Ishikawa (cell line): ENCODE measurements at regions not wholly inside any gene's neighbourhood (a gene's known extent, or its start where the extent isn't known, plus 50 kb on each side); places are given as distances from the start of the nearest gene placed in this dataset.

Experiments
- CEBPB ChIP-seq: IDR thresholded peaks from 2 replicates; pipeline ENCODE4 v1.6.1; 2012
- CREB1 ChIP-seq: IDR thresholded peaks from 2 replicates; pipeline ENCODE4 v1.6.1; 2012; ENCODE audit warnings: low read depth
- EGR1 ChIP-seq: IDR thresholded peaks from 2 replicates; pipeline ENCODE4 v1.6.1; 2012
- EP300 ChIP-seq: IDR thresholded peaks from 2 replicates; pipeline ENCODE4 v1.6.1; 2012; ENCODE audit warnings: borderline replicate concordance
- FOXM1 ChIP-seq: IDR thresholded peaks from 2 replicates; pipeline ENCODE4 v1.6.1; 2012; ENCODE audit warnings: low read depth, borderline replicate concordance
- NFIC ChIP-seq: IDR thresholded peaks from 2 replicates; pipeline ENCODE4 v1.6.1; 2012
- RAD21 ChIP-seq: IDR thresholded peaks from 2 replicates; pipeline ENCODE4 v1.6.1; 2012; ENCODE audit warnings: low read depth
- TAF1 ChIP-seq: IDR thresholded peaks from 2 replicates; pipeline ENCODE4 v1.6.1; 2012; ENCODE audit warnings: low read depth, mild to moderate bottlenecking
- TCF12 ChIP-seq: IDR thresholded peaks from 2 replicates; pipeline ENCODE4 v1.6.1; 2012; ENCODE audit warnings: low read depth
- TEAD4 ChIP-seq: IDR thresholded peaks from 2 replicates; pipeline ENCODE4 v1.6.1; 2012
- YY1 ChIP-seq: IDR thresholded peaks from 2 replicates; pipeline ENCODE4 v1.6.1; 2012; ENCODE audit warnings: low read depth
- ZBTB7A ChIP-seq: IDR thresholded peaks from 2 replicates; pipeline ENCODE4 v1.6.1; 2012; ENCODE audit warnings: low read depth
- TF ChIP-seq, protein P1 (sequence below): IDR thresholded peaks from 2 replicates; pipeline ENCODE4 v1.6.1; 2012
- TF ChIP-seq, protein P2 (sequence below): IDR thresholded peaks from 2 replicates; pipeline ENCODE4 v1.6.1; 2012; ENCODE audit warnings: low read depth, mild to moderate bottlenecking
- TF ChIP-seq, protein P3 (sequence below): IDR thresholded peaks from 2 replicates; pipeline ENCODE4 v1.6.1; 2012

DNA sequence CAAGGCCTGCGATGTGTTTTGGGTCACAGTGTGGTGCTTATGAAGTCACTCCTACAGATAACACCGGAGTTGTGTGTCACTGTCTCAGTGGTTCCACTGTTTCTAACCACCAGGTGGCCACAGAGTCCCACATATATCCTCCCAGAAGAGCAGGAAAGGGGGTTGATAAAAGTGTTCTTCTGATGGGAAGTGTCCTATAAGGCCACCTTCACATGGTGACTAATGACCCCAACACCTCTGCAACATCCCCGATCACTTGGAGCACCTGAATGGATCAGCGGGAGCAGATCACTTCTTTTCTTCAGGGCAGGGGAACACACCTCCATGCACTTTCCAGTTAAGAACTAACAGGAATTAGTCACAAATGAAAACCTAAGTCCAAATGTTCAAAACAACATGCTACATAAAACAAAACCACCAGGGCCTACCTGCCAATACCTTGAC, 111.5 kb downstream of the PPIAL4G start:
- peak; percentile 91 for TF ChIP-seq RAD21

DNA sequence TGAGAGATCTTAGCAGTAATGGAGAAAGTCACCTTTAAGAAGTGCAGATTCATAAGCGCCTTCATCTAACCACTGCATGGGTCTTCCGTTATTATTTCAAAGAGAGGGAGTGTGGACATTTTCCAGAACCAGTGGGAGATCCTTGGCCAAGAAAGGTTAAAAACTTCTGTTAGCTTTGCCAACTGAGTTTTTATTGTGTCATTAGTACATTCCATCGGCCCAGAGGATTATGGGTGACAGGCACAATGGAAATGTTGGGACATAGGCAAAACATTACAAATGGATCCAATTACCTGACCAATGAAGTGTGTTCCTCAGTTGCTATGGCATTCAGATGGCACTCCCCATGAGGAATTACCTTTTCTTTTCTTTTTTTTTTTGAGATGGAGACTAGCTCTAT, 115.5 kb downstream of the PPIAL4G start:
- TF ChIP-seq, protein P1, sequence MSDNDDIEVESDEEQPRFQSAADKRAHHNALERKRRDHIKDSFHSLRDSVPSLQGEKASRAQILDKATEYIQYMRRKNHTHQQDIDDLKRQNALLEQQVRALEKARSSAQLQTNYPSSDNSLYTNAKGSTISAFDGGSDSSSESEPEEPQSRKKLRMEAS: no peak
- TF ChIP-seq TEAD4 (peak; percentile 82), NFIC (peak; percentile 68), CEBPB (peak; percentile 69; the same call in 1 of the 2 replicates), ZBTB7A (no peak), EP300 (no peak), CREB1 (no peak), FOXM1 (0 out of 2 replicates have a peak, but pooled peaks have one; percentile 55), EGR1 (no peak)

DNA sequence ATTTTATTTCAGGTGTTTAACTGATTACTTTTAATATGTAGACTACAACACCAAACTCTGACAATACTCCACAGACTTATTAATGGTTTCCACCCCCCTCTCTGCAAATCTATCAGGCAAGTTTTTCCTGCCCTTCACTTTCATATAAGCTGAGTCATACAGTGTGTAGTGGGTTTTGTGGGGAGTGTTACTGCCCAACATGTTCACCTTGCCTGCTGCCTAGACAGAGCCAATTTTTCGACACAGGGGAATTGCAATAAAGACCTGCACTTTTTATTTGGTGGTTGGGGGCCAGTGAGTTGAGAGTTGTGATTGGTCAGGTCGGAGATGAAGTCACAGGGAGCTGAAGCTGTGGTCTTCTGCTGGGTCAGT, 119.7 kb downstream of the PPIAL4G start:
- TF ChIP-seq EGR1: no peak
- TF ChIP-seq CEBPB: no peak
- no peak for TF ChIP-seq CREB1
- no peak for TF ChIP-seq EP300
- no peak for TF ChIP-seq YY1
- TF ChIP-seq TEAD4: no peak
- no peak for TF ChIP-seq NFIC
- TF ChIP-seq, protein P1: no peak
- TF ChIP-seq, protein P2, sequence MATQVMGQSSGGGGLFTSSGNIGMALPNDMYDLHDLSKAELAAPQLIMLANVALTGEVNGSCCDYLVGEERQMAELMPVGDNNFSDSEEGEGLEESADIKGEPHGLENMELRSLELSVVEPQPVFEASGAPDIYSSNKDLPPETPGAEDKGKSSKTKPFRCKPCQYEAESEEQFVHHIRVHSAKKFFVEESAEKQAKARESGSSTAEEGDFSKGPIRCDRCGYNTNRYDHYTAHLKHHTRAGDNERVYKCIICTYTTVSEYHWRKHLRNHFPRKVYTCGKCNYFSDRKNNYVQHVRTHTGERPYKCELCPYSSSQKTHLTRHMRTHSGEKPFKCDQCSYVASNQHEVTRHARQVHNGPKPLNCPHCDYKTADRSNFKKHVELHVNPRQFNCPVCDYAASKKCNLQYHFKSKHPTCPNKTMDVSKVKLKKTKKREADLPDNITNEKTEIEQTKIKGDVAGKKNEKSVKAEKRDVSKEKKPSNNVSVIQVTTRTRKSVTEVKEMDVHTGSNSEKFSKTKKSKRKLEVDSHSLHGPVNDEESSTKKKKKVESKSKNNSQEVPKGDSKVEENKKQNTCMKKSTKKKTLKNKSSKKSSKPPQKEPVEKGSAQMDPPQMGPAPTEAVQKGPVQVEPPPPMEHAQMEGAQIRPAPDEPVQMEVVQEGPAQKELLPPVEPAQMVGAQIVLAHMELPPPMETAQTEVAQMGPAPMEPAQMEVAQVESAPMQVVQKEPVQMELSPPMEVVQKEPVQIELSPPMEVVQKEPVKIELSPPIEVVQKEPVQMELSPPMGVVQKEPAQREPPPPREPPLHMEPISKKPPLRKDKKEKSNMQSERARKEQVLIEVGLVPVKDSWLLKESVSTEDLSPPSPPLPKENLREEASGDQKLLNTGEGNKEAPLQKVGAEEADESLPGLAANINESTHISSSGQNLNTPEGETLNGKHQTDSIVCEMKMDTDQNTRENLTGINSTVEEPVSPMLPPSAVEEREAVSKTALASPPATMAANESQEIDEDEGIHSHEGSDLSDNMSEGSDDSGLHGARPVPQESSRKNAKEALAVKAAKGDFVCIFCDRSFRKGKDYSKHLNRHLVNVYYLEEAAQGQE: no peak
- no peak for TF ChIP-seq FOXM1
- TF ChIP-seq ZBTB7A: no peak
- no peak for TF ChIP-seq RAD21

DNA sequence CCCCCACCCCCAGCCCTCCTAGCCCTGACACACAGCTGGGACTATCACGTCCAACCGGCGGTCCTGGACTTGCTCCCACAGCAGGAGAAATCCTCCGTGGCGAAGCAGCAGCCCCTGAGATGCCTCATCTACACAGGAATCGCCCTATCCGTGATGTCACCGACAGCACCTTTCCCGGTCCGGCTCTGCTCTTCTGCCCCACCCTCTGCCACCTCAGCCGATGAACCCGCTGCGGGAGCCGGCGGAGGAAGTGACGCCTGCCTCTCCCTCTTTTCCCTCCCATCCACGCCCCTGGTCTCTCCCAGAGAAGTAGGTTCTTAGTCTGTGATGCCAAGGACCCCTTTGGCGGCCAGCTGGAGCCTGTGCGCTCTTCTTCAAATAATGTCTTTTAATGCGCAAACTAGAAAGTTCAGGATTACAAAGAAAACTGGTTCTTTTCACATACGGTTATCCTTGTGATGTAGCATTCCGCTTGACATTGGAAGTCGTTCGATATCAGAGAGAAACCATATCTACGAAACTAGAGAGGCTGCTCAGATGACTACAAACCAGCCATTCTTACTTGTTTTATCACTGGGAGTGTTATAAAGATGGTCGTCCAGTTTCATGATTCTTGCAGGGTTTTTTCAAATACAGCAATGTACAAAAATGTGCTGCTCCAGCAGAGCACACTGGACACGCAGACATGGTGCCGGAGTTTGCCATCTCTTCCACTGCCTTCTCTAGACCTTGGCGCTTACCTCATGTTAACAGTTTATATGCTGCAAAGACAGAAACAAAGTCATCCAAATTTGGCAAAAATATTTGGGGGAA, 120.3 kb downstream of the PPIAL4G start:
- TF ChIP-seq TAF1 (no peak), YY1 (no peak), NFIC (no peak), TEAD4 (no peak), FOXM1 (no peak), RAD21 (no peak)
- TF ChIP-seq, protein P3, sequence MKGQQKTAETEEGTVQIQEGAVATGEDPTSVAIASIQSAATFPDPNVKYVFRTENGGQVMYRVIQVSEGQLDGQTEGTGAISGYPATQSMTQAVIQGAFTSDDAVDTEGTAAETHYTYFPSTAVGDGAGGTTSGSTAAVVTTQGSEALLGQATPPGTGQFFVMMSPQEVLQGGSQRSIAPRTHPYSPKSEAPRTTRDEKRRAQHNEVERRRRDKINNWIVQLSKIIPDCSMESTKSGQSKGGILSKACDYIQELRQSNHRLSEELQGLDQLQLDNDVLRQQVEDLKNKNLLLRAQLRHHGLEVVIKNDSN: no peak
- TF ChIP-seq, protein P2: no peak

DNA sequence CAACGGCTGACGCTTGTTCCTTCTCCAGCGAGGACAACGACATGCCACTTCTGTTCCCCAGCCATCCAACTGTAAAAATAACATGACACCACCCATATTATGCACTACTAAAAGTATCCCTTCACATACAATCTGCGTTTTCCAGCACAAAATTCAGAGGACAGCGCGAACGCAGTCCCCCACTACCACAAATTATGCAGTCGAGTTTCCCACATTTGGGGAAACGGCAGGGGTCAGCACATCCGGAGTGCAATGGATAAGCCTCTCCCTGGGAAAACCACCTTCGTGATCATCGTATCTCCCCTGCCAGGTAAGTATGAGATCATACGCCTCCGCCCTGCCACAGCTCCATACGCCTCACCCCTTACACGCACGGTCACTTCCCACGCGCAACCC, 120.9 kb downstream of the PPIAL4G start:
- TF ChIP-seq TEAD4 (no peak), ZBTB7A (no peak), FOXM1 (no peak), EGR1 (no peak), NFIC (no peak), TAF1 (no peak), RAD21 (no peak), CEBPB (no peak), YY1 (no peak), TCF12 (no peak), CREB1 (no peak), EP300 (no peak)
- TF ChIP-seq, protein P2: no peak
- TF ChIP-seq, protein P3: no peak
- TF ChIP-seq, protein P1: no peak
